Medulla oblongata (tissue), 1 donor: ENCODE measurements at regions not wholly inside any gene's neighbourhood (a gene's known extent, or its start where the extent isn't known, plus 50 kb on each side); places are given as distances from the start of the nearest gene placed in this dataset.

Experiments used
- DNase-seq: peaks from one replicate; pipeline ENCODE4 v3.0.0-alpha.2; 2015; ENCODE audit errors: extremely low spot score

DNA sequence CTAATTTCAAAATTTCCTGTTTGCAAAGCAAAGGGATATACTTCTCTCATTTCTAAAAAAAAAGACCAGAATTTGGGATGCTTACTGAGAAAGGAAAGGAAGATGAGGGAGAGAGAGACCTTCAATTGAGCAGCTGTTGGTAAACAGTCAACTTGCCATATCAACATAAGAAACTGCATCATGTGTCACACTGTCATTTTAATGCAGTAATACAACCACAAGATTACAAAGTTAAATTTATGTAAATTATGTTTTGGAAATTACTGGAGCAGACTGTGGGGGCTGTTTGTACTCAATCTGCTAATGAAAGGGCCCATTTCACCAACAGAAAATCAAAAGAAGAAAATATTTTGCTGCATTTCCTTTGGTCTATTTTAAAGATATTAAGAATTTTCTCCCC, 370.4 kb upstream of the TMPO start:
- DNase-seq, result no peak

DNA sequence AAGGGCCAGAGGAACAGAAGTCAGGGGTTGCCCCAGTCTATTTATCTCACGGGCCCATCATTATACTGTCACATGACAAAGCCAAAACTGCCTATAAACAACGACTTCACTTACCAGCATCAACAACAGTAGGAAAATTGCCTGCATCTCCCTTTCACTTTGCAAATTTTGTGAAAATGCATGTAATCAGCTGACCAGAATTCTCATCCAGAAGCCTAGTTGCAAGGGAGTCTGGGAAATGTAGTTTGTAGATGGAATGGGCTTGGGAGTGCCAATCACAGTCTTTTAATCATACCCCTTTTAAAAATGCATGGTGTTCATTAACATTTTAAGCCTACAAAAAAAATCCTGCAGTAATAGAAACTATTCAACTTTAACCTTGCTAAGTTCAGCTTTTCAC, 369.3 kb upstream of the TMPO start:
- no peak for DNase-seq

DNA sequence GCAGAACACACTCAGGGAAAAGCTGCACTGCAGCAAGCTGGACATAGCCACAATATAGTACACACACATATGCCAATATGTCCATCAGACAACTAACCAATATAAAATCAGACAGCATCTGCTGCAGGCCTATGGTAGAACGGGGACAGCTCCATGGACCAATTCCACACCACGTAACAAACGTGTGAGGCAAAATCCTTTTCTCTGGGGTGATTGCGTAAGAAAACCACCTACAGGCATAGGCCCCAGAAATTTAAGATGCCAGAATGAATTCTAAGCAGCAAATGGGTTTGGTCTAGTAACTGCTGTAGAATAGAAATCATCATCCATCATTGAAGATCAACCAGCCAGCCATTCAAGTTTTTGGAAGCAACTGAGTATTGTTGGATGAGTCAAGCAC, 368.9 kb upstream of the TMPO start:
- DNase-seq, result no peak

DNA sequence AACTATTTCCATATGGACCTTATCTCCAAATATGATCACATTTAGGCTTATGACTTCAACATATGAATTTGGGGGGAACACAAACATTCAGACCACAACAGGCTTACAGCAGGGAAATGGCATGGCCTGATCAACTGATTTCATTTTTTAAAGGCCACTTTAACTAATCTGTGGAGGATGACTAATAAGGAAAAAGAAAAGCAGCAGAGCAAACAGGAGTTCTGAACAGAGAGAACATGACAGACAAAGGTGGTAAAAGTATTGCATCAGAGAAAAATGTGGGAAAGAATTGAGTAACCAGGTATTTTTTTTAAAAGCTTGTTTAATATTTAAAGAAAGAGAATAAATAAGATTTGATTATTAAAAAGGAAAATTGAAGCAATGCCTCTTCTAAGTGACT, 366.1 kb upstream of the TMPO start:
- DNase-seq, result no peak

DNA sequence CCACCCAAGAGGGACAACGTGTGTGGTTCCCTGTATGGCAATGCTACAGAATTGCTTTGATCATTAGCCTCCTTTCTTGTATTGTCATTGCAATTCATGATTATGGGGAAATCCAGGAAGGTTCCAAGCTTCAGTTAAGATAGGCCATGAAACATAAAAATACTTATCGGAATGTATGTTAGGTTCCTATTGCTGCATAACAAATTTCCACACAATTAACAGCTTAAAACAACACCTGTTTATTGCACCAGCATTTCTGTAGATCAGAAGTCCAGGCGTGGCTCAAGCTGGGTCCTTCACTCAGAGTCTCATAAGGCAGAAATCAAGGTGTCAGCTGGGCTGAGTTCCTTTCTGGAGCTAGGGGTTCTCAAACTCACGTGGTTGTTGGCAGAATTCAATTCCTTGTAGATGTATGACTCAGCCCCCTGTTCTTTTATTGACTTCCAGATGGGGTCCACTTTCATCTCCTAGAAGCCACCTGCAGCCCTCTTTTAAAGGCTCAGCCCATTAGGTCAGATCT, 365.6 kb upstream of the TMPO start:
- no peak for DNase-seq

DNA sequence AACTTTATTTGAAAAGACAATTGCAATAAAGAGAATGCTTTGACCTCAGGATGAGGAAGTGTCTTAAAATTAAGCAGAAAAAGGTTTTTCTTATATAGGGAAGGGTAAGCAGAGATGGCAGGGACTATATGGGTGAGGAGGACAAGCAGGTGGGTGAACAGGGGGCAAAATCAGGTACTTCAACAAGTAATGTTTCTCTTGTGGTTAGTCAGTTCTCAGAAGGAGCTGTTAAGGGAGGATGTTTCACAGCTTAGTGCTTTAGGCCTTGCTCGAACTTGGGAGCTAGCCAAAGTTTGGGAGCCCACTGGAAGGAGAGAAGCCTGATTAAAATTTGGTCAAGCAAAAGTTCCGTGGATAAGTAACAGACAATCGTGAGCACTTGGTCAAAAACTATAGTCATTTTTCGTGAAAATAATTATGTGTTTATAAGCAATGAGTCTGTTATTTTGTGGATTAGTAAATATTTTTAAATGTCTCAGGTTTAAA, 364.2 kb upstream of the TMPO start:
- no peak for DNase-seq

DNA sequence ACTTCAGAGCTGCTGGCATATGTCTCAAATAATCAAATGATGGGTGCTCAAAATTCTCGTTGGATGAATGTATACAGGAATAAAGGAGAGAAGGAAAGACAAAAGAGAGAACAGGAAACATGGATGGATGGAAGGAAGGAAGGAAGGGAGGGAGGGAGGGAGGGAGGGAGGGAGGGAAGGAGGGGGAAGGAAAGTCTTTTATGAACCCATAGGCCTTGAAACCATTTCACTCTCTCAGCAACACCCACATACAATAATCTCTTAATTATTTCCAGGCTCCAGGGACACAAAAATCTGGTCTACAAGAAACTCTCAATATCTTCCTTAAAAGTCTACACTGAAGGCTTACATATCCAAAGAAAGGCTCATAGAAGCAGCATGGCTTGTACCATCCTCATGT, 363.4 kb upstream of the TMPO start:
- no peak for DNase-seq

DNA sequence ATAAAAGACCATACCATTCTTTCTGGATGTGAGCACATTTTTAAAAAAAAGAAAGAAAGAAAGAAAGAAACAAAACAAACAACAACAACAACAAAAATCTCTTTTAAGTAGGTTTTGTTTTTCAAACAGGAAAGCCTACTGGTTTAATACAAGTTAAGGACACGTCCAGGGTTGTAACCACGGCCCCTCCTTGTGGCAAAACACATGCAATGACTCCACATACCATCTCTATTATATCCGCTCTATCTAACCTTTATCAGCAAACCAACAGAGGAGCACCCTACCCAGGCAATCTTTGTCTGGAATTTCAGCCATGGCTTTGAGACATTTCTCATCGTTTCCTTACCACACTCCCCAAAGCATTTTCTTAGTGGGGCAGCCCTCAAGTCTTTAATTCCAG, 360.5 kb upstream of the TMPO start:
- DNase-seq, result no peak

DNA sequence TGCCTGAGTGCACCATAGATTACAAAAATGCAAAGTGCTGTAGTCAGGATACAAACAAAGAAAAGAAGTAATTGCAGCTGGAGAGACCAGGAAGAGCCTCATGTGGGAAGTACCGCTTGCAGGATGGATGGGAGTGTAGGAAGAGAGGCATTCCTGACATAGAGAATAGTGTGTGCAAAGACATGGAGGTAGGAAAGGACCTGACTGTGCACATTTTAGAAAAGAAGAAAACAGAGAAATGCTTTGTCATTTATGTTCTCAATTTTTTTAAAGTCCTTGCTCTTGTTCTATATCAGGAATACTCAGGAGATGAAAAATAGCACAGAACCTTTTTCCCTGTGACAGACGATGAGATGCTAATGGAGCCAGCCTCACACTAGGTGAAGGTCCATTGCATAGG, 358.7 kb upstream of the TMPO start:
- no peak for DNase-seq

DNA sequence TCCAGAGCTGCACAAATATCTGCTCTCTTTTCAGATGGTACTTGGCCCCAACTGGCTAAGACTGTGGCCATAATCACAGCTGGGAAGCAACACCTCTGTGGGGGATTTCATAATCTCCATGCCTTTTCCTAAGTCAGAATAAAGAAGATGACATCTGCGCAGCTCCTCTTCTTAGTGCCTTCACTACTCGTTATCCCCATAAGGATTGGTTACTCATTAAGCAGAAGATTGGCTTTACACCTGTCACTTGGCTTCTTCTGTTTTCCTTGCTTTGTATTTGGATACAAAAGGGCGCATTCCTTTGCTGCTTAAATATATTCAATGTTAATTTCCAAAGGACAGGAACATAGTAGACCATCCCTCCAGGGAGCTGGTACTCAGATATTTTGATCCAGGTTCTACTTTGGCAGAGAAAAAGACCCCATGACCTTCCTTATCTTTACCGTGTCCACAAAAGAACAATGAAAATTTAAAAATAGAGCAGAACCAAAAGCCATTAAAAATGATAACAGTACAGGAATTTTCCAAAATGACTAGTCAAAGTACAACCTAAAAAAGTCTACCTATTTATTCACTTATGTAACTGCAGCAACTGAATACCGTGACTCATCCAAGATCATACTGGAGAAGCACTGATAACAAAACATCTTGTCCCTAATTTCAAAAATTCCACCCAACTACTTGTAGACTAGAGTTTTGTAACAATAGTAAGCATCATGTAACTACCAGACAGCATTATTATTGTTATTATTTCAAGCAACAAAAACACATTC, 352.3 kb upstream of the TMPO start:
- DNase-seq, result no peak

DNA sequence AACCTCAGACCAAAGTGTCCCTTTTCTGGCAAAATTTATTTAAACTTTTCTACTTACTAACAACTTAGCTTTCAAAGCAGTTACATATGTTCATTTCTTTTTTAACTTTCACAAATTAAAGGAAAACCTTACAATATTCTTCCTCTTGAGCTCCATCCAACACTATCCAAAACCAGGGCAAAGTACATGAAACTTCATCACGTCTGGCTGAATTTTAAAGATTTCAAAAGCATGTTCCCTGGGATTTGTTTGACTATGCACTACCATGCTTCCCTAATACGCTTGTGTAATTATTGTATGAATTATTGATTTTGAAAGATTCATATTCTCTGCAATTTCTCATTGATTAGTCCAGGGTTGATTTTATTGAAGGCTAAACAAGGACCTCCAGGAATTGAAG, 343.1 kb upstream of the TMPO start:
- DNase-seq, result no peak

DNA sequence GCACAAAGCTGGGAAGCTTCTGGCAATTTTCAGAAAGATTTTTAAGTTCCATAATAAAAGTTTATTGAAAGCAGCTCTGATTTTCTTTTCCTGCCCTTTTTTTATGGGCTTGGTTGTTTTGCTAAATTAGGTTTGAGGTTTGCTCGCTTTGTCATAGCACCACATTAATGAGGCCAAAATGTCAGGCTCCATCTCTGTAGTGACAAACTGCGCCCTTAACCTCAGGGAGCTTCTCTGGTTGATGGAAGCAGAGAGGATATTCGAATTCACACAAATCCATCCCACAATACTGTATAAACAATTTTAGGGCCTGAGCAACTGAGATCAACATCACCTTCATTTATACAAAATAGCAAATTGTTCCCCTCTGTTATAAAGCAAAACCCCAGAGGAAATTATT, 342.6 kb upstream of the TMPO start:
- no peak for DNase-seq

DNA sequence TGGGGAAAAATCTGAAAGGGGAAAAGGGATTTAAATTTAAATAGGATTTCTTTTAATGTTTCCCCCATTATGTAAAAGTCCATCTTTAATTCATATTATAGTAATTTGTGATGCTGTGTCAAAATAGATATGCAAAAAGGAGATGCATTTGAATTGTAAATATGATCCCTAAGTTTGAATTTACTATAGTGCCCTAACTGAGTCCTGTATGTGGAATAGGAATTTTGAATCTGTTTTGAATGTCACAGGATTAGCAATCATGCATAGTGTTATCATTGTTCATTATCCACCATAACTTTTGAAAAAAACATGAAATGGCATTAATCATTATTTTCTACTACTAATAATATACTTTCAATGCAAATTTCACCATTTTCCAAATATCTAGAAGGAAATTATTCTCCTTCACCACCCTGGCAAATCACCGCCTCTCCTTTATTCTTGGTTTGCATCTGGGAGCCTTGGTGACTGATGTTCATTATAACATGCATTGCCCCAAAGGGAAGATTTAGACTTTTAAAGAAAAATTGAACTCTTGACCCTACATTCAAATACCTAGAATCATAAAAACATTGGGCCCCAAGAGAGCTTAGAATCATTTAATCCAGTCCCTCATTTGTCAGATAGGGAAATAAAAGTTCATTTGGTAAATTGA, 341.5 kb upstream of the TMPO start:
- DNase-seq, result no peak

DNA sequence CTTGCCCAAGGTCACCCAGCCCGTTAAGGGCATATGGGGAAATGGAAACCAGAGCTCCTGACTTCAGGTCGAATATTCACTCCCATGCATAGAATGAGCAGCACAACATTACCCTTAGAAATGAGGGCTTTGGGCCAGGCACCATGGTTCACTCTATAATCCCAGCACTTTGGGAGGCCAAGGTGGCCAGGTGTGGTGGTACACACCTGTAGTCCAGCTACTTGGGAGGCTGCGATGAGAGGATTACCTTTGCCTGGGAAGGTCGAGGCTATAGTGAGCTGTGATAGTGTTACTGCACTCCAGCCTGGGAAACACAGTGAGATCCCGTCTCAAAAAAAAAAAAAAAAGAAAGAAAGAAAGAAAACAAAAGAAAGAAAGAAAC, 341.0 kb upstream of the TMPO start:
- DNase-seq, result no peak

DNA sequence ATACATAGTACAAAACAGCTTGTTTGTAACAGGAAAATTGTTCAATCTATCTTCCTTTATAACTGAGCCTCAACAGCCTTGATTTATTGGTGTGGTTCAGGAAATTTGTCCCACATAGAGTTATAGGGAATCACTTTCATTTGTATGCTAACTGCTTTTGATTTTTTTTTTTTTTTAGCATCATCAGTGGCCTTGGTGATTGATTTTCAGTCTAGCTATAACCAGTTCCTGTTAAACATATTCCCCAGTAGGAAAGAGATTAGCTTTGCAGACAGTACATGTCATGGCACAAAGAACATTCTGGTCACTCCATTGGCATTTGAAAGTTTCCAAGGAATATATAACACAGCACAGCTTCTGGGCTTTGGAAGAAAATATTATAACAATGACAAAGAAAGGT, 337.3 kb upstream of the TMPO start:
- no peak for DNase-seq

DNA sequence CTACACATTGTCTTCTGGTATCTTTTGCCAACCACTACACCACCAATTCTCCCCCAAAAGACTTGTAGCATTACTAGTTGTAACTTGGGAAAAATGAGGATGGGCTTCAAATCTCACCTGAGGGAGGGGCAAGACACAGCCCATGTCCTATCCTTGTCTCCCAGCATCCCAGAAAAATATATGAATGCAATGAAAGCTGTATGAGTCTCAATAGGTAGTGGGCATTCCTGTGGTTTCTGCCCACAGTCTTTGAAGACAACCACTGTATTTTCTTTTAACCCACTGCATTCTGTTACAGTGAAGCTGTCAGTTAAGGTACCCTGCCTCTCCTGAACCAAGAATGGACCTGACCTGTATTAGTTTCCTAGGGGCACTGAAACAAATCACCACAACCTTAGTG, 336.2 kb upstream of the TMPO start:
- no peak for DNase-seq

DNA sequence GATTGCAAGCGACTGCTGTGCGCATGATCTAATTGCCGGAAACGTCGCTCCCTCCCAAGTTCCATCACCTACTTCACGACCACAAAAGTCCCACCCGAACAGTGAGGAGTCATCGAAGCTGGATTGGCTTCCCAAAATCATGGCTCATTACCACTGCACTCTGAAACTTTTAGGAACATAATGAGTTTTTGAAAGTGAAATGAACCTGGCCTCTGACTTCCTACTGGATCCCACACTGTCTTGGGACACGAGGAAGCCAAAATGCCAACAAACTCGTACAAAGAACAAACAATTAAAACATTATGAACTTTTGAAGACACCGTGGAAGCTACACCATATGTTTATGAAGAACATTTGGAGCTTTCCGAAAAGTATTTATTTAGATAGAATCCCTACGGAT, 334.8 kb upstream of the TMPO start:
- no peak for DNase-seq

DNA sequence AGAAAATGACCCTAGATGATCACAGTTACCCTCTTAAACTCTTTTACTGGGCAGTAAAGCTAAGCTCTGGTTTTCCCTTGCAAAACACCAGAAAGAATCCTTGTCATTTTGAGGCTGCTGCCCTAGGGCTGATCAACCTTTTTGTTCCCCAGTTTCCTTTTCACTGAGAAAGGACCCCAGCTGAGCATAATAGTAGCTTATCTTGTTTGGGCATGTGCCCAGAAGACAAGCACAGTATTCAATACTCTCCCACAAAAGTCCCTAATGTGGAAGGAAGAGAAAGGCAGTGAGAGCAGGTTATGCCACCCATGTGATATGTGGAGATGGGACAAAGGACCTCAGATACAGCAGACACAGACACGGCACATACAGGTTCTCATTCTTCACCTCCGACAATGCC, 332.6 kb upstream of the TMPO start:
- no peak for DNase-seq

DNA sequence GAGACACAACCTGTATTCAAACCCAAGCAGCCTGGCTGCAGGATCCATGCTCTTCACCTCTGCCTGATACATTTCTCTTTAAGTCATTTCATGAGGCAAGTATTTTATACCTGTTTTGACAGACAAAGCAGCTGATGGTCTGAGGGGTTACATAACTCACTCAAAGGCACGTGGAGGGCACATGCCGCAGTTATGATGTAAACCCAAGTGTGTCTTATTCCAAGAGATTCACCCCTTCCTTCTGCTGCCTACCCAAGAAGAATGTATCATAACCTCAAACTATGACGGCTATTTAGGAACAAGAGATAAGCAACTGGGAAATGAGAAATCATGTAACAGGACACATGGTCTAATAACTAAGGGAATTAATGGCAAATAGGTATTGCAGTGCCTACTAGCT, 329.8 kb upstream of the TMPO start:
- DNase-seq, result no peak

DNA sequence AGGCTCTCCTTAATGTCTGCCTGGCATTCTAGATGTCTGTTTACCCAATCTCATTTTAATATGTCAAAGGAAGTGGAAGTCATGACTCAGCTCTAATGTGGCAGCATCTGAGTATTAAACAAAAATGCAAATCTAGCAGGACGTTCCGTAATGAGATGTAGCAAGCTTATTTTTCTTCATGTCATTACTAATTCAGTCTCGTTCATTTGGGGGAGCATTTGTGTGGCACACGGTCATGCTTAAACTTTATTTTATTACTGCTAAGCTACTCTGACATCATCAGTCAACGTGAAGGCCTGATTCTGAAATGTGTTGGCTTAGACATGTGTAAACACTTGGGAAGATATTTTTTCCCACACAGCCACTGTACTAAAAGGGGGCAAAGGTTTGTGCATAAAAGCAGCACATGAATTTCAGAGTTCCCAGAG, 326.7 kb upstream of the TMPO start:
- DNase-seq, result no peak

DNA sequence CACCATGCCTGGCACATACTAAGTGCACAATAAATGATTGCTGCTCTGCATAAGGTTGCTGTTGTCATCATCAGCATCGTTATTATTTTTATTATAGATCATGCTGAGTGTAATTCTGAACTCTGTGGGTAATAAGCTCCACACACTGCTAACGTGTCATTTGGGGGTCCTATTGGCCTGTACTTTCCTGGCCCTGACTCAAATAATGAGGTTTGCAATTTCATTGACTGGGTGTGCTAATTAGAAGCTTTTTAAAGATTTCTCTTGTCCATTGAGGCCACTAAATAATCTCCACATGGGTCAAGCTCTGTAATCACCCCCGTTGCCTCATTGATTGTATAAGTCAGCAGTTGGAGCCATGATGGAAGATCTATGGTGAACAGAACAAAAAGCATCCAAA, 320.8 kb upstream of the TMPO start:
- no peak for DNase-seq

DNA sequence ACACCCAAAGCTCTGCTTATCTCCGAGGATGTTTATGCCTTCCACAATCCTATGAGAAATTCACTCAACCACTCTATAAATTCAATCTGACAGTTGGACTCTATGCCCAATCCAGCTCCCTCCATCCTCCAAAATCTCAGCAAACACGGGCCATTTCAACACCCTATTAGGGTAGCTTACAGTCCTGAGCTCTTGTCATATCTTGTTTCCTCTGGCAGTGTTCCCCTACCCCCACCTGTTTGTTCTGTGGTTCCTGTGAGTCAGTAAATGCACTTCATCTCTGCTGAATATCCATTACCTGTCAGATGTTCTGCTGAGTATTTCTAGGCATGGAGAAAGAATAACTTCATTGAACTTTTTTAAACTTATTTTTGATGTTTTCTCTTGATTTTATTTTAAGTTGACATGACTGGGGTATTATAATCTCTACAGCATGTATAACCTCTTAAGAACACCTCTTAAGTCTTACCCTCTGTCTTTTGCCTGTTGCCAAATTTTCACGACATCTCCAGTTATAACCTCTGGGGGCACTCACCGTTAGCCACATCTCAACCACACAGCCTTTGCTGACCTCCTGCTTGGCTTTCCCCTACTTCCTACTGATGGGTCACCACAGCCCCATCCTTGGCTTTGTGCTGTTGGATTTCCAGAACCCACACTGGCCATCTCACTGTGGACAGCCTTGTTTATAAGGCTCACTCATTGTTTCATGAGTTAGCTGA, 317.0 kb upstream of the TMPO start:
- DNase-seq, result no peak

DNA sequence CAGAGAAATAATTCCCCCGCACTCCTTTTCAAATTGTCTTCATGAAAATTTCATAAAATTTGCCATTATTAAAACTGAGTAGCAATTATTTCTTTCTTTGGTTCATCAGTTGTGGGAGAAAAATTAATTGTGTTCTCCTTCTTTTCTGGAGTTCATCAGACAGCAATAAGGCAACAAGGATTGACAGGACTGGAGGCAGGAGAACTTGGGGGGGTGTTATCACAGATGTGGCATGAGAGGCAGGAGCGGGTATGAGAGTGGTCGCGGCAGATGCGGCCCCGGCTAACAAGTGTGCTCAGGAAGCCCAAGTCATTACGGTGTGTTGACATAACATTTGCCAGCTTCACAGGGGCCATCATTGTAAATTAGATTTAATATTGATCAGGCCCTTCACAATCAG, 306.6 kb upstream of the TMPO start:
- no peak for DNase-seq
